ENCODE measurements at regions not wholly inside any gene's neighbourhood (a gene's known extent, or its start where the extent isn't known, plus 50 kb on each side); places are given as distances from the start of the nearest gene placed in this dataset.

DNA sequence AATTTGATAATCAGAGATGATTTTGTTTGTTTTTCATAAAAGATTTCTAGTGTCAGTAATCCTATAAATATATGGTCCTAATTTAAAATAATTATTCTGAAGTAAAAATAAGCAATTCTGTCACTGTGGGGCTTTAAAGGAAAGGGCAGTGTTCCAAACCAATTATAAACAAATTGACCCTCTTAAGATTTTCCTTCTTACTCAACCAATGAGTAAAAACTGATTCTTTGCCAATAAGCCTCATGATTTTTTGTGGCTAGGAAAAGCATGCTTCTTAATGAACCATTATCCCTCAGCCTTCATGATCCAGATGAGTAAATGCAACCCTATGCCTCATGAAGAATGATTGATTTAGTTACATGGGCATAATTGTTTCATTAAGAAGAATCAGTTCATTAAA, 1010.4 kb downstream of the ADGRL3 start:
- Histone ChIP-seq H2AFZ (no peak overlapping the region), H3K79me2 (no peaks in the 10 kb centered on the region), H3K4me1 (ENCODE audit: insufficient read depth) (no peaks in the 10 kb centered on the region), H3K36me3 (replicated peaks; ENCODE audit: insufficient read depth, low read depth) (no peaks in the 10 kb centered on the region), H3K9me2 (replicated peaks; ENCODE audit: insufficient read depth) (no peaks in the 10 kb centered on the region), H3K9me3 (ENCODE audit: low read depth) (no peaks in the 10 kb centered on the region), H3K27ac (no peak overlapping the region), H4K20me1 (ENCODE audit: insufficient read depth, poor library complexity, severe bottlenecking) (no peaks in the 10 kb centered on the region), H3K4me2 (no peak overlapping the region), H3K4me3 (no peak overlapping the region), H3K27me3 (no peaks in the 10 kb centered on the region)
- no peak for TF ChIP-seq EZH2 (IDR thresholded peaks at IDR 0.05; ENCODE audit: borderline replicate concordance)
- TF ChIP-seq CTCF (IDR thresholded peaks at IDR 0.05; ENCODE audit: poor library complexity) = no peak
- no peak for TF ChIP-seq EZH2phosphoT487 (IDR thresholded peaks at IDR 0.05; ENCODE audit: low read depth, severe bottlenecking, unreplicated experiment)
- DNase-seq (ENCODE audit: low spot score) = no peak

GRCh38 chr4:62209757-62210485, 1009.8 kb downstream of the ADGRL3 start:
- 74% methylated on average over 4 of the region's 4 CpGs for WGBS (ENCODE audit: low lambda C conversion rate, missing lambda C conversion rate)
- no peaks in the 10 kb centered on the region for H3K36me3 ChIP-seq (replicated peaks; ENCODE audit: insufficient read depth, low read depth)
- H3K27me3 ChIP-seq = no peaks in the 10 kb centered on the region
- TF ChIP-seq CTCF (IDR thresholded peaks at IDR 0.05; ENCODE audit: poor library complexity) (no peak), EZH2phosphoT487 (IDR thresholded peaks at IDR 0.05; ENCODE audit: low read depth, severe bottlenecking, unreplicated experiment) (no peak), EZH2 (IDR thresholded peaks at IDR 0.05; ENCODE audit: borderline replicate concordance) (no peak)
- no peaks in the 10 kb centered on the region for H3K4me1 ChIP-seq (ENCODE audit: insufficient read depth)
- H3K9me2 ChIP-seq (replicated peaks; ENCODE audit: insufficient read depth) = no peaks in the 10 kb centered on the region
- H3K27ac ChIP-seq = no peak overlapping the region
- H2AFZ ChIP-seq = no peak overlapping the region
- no peaks in the 10 kb centered on the region for H4K20me1 ChIP-seq (ENCODE audit: insufficient read depth, poor library complexity, severe bottlenecking)
- no peaks in the 10 kb centered on the region for H3K79me2 ChIP-seq
- no peak for DNase-seq (ENCODE audit: low spot score)
- no peak overlapping the region for H3K4me2 ChIP-seq
- H3K9me3 ChIP-seq (ENCODE audit: low read depth) = no peaks in the 10 kb centered on the region
- H3K4me3 ChIP-seq = no peak overlapping the region

- H2AFZ ChIP-seq = no peak overlapping the region
- TF ChIP-seq EZH2 (IDR thresholded peaks at IDR 0.05; ENCODE audit: borderline replicate concordance) (no peak), EZH2phosphoT487 (IDR thresholded peaks at IDR 0.05; ENCODE audit: low read depth, severe bottlenecking, unreplicated experiment) (no peak), CTCF (IDR thresholded peaks at IDR 0.05; ENCODE audit: poor library complexity) (no peak)
- H3K9me3 ChIP-seq (ENCODE audit: low read depth) = no peaks in the 10 kb centered on the region
- no peak for DNase-seq (ENCODE audit: low spot score)
- H3K79me2 ChIP-seq = no peaks in the 10 kb centered on the region
- H3K27ac ChIP-seq = no peak overlapping the region
- H3K9me2 ChIP-seq (replicated peaks; ENCODE audit: insufficient read depth) = no peaks in the 10 kb centered on the region
- H3K4me1 ChIP-seq (ENCODE audit: insufficient read depth) = no peaks in the 10 kb centered on the region
- no peaks in the 10 kb centered on the region for H4K20me1 ChIP-seq (ENCODE audit: insufficient read depth, poor library complexity, severe bottlenecking)
- H3K4me3 ChIP-seq = no peak overlapping the region
- H3K4me2 ChIP-seq = no peak overlapping the region
- 88% methylated on average over 4 of the region's 4 CpGs for WGBS (ENCODE audit: low lambda C conversion rate, missing lambda C conversion rate)
- H3K36me3 ChIP-seq (replicated peaks; ENCODE audit: insufficient read depth, low read depth) = no peaks in the 10 kb centered on the region
- H3K27me3 ChIP-seq = no peaks in the 10 kb centered on the region
Observed at GRCh38 chr4:62208921-62209320, 1008.8 kb downstream of the ADGRL3 start.
